ENCODE measurements at regions not wholly inside any gene's neighbourhood (a gene's known extent, or its start where the extent isn't known, plus 50 kb on each side); places are given as distances from the start of the nearest gene placed in this dataset.
"Not testable (repeated sequence)": the region's sequence is repeated elsewhere in the genome, so short reads cannot be mapped to it uniquely, and the experiment has no call there.

DNA sequence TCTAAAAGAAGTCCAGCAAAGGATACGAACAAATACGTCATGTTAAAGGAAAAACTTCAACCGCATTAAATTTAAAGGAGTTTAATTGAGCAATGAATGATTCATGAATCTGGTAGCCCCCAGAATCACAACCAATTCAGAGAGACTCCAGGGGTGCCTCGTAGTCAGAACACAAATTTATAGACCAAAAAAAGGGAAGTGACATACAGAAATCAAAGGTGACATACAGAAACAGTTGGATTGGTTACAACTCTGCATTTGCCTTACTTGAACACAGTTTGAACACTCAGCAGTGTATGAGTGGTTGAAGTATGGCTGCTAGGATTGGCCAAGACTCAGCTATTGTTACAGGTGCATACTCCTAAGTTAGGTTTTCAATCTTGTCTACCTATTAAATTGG is 59.5 kb upstream of the SERP2 start:
- not testable (repeated sequence) for DNase-seq (ENCODE audit: insufficient read length, low spot score); FAIRE-seq

DNA sequence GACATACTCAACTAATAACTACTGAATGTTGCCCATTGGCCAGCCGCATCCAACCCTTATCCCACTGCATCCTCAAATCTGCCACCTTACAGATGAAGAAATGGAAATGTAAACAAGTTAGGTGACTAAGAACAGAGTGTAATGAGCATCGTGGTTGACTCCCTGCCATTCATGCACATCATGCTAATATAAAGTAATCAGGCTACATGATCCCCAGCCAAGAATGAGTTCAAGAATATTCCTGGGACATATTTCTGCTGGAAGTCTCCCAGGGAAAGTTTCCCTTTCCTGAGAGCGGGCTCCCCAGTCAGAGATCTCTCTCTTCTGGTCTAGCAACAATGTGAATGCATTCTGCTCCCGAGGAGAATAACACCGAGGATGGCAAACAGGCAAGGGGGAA is 55.9 kb upstream of the SERP2 start:
- DNase-seq (ENCODE audit: insufficient read length, low spot score): no peak

DNA sequence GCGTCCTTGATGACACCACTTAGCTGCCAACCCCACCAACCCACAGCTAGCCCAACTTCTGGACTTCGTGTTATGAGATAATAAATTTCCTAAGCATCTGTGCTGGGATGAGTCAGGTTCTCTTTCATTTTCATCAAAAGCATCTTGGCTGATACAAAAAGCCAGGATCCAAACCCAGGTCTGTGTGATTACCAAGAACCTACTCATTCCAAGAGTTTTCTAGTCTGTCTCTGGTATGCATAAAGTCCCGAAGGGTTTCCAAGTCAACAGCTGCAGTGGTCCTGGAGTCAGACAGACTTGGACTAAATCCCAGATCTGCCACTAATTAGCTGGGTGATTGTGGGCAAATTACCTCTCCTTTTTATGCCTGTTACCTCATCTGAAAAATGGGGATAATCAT is 55.5 kb upstream of the SERP2 start:
- FAIRE-seq (no peak), DNase-seq (ENCODE audit: insufficient read length, low spot score) (no peak)

More for the DNA sequence above, 55.9 kb upstream of the SERP2 start:
- FAIRE-seq: no peak

DNA sequence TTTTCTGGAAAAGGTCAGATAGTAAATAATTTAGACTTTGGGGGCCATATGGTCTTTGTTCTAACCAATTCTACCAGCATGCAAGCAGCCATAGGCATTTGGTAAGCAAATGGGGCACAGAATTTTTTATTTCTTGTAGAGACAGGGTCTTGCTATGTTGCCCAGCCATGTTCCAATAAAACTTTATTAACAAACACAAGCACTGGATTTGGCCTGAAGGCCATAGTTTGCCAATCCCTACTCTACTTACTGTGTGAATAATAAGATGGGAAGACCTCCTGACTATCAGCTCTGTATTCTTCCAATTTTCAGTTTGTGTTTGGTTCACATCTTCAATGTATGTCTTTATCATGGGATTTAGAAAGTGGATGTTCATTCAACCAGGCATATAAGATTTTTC is 53.0 kb upstream of the SERP2 start:
- DNase-seq (ENCODE audit: insufficient read length, low spot score) (no peak), FAIRE-seq (no peak)

DNA sequence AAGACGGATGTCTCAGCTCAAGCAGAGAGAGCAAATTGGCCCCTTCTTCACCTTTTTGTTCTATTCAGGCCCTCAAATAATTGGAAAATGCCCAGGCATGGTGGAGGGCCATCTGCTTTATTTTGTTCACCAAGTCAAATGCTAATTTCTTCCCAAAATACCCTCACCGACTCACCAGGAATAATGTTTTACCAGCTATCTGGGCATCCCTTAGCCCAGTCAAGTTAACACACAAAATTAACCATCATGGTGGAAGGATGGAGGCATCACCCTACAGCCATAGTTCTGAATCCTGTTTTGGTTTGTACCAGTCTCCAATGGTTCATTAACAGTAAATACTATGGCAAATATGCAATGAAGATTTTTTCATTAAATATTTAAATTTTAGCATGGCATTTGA is 51.7 kb upstream of the SERP2 start:
- FAIRE-seq (no peak), DNase-seq (ENCODE audit: insufficient read length, low spot score) (no peak)

DNA sequence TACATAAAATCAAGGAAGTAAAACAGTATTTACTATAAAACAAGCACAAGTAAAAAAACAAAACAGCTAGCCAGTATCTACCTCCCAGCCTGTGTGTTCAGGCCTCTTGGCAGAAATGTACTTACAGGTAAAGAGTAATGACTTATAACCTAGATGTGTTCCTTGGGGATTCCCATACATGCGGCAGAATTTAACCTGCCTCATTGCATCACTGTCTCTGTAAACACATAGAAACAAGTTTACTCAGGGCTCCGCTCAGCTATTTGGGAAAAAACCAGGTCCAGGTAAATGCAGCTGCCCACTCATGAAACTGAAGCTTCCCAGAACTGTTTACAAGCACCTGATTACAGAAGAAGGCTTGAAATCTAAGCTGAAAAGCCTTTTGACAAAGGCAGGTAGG is 50.7 kb upstream of the SERP2 start:
- no peak for FAIRE-seq
- DNase-seq (ENCODE audit: insufficient read length, low spot score): no peak

DNA sequence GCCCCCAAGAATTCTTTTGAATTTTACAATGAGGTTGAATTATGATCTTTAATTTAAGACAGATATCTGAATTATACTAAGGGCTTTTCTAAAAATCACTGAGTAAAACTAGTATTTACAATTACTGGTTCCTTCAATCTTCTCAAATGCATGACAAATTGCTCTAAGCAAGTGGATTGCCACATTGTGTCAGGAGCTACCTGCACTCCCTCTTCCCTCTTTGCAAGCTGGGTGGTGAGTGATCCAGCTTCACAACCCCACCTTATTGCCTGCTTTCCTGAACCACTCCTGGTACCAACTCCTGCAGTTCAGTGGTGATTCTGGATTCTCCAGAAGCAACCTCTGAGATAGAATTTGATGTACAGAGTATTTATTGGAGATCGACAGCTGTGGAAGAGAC is 49.9 kb upstream of the SERP2 start:
- FAIRE-seq: no peak
- no peak for DNase-seq (ENCODE audit: insufficient read length, low spot score)

Data from HTR-8/SVneo (cell line).